ENCODE measurements at regions not wholly inside any gene's neighbourhood (a gene's known extent, or its start where the extent isn't known, plus 50 kb on each side); places are given as distances from the start of the nearest gene placed in this dataset.

DNA sequence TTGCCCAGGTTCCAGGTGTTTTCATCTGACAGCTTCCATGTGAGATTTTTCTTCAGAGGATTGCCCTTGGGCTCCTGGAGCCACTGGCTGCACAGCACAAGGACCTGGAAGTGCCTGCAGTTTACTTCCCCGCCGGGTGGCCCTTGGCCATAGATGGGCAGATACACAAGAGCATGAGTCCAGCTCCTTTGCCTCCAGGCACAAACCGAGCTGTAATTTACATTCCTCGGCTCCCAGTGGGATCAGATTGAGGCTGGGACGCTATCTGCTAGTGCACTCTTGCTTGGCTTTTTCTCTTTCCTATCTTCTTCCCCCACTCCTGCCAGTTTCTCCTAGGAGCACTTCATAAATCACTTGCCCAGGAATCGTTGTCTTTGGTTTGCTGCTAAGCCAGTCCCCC lies 85.4 kb upstream of the RALY start:
- Mint-ChIP-seq H3K27me3 (peaks cover 49% of the 10 kb centered on the region), H3K27ac (peak overlapping the region in 1 of 3 donors; percentile 52), H3K4me3 (no peak overlapping the region), H3K4me1 (no peaks in the 10 kb centered on the region), H3K9me3 (peaks cover 0 to 2% (median 0%) of the 10 kb centered on the region in 7 donors), H3K36me3 (no peaks in the 10 kb centered on the region)
- DNase-seq (no peak), ATAC-seq (ENCODE audit: low read depth in 2 of 2) (no peak)
- Histone ChIP-seq H3K9me3 (ENCODE audit: control insufficient read depth in 2 of 2, low read length in 2 of 2) (no peaks in the 10 kb centered on the region), H3K36me3 (ENCODE audit: control insufficient read depth, insufficient read depth, low read length) (no peaks in the 10 kb centered on the region), H3K27me3 (ENCODE audit: control insufficient read depth, insufficient read depth, low read length) (no peaks in the 10 kb centered on the region), H3K4me1 (ENCODE audit: control insufficient read depth, insufficient read depth, low read length, poor library complexity, severe bottlenecking) (no peaks in the 10 kb centered on the region), H3K27ac (ENCODE audit: insufficient read depth, low read length, poor library complexity, severe bottlenecking) (no peak overlapping the region), H3K4me3 (ENCODE audit: low read depth, low read length) (no peak overlapping the region)

DNA sequence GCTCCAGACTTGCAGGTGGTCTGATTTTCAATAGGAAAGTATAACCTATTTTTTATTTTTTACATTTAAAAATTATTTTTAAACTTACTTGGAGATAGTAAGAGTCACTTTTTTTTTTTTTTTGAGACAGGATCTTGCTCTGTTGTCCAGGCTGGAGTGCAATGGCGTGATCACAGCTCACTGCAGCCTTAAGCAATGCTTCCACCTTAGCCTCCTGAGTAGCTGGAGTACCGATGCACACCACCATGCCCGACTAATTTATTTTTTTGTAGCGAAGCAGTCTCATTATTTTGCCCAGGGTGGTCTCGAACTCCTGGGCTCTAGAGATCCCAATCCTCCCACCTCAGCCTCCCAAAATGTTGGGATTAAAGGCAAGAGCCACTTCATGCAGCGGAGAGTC lies 84.8 kb upstream of the RALY start:
- H3K27me3 ChIP-seq (ENCODE audit: control insufficient read depth, insufficient read depth, low read length), result no peaks in the 10 kb centered on the region
- Mint-ChIP-seq H3K27me3 (peaks cover 52% of the 10 kb centered on the region), H3K4me3 (no peak overlapping the region), H3K27ac (peak overlapping the region in 1 of 3 donors; percentile 52), H3K36me3 (no peaks in the 10 kb centered on the region), H3K4me1 (no peaks in the 10 kb centered on the region), H3K9me3 (peaks cover 0 to 2% (median 0%) of the 10 kb centered on the region in 7 donors)
- DNase-seq, result no peak
- no peaks in the 10 kb centered on the region for H3K4me1 ChIP-seq (ENCODE audit: control insufficient read depth, insufficient read depth, low read length, poor library complexity, severe bottlenecking)
- H3K36me3 ChIP-seq (ENCODE audit: control insufficient read depth, insufficient read depth, low read length), result no peaks in the 10 kb centered on the region
- ATAC-seq (ENCODE audit: low read depth in 2 of 2), result no peak
- H3K27ac ChIP-seq (ENCODE audit: insufficient read depth, low read length, poor library complexity, severe bottlenecking), result no peak overlapping the region
- H3K4me3 ChIP-seq (ENCODE audit: low read depth, low read length), result no peak overlapping the region
- no peaks in the 10 kb centered on the region for H3K9me3 ChIP-seq (ENCODE audit: control insufficient read depth in 2 of 2, low read length in 2 of 2)

DNA sequence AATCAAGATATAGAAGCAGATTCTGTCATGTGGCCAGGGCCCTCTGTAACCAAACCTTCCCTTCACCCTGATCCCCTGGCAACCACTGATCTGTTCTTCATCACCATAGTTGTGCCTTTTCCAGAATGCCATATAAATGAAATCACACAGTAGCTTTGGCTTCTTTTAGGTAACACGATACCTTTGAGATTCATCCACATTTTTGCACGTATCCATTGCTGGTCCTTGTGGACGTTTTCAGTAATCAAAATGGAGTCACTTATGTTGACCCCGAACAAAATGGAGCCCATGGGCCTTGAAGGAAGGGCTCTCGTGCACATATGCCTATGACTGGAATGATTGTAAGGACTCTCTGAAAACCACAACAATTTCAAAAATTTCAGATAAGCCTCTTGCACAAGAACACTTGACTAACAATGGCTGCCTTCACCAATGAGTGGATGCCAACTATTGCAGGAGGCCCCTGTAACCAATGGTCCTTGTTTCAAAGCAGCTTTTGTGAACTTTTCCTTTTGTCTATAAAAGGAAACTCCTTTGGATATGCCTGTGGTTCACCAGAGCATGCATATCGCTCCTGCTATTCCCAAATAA lies 84.3 kb upstream of the RALY start:
- Histone ChIP-seq H3K27ac (ENCODE audit: insufficient read depth, low read length, poor library complexity, severe bottlenecking) (no peak overlapping the region), H3K9me3 (ENCODE audit: control insufficient read depth in 2 of 2, low read length in 2 of 2) (no peaks in the 10 kb centered on the region), H3K4me3 (ENCODE audit: low read depth, low read length) (no peak overlapping the region), H3K36me3 (ENCODE audit: control insufficient read depth, insufficient read depth, low read length) (no peaks in the 10 kb centered on the region), H3K4me1 (ENCODE audit: control insufficient read depth, insufficient read depth, low read length, poor library complexity, severe bottlenecking) (no peaks in the 10 kb centered on the region), H3K27me3 (ENCODE audit: control insufficient read depth, insufficient read depth, low read length) (no peaks in the 10 kb centered on the region)
- DNase-seq (no peak), ATAC-seq (ENCODE audit: low read depth in 2 of 2) (no peak)
- no peaks in the 10 kb centered on the region for H3K36me3 Mint-ChIP-seq
- peaks cover 0 to 2% (median 0%) of the 10 kb centered on the region in 7 donors for H3K9me3 Mint-ChIP-seq
- no peak overlapping the region for H3K4me3 Mint-ChIP-seq
- no peaks in the 10 kb centered on the region for H3K4me1 Mint-ChIP-seq
- peaks cover 53% of the 10 kb centered on the region for H3K27me3 Mint-ChIP-seq
- no peak overlapping the region for H3K27ac Mint-ChIP-seq

DNA sequence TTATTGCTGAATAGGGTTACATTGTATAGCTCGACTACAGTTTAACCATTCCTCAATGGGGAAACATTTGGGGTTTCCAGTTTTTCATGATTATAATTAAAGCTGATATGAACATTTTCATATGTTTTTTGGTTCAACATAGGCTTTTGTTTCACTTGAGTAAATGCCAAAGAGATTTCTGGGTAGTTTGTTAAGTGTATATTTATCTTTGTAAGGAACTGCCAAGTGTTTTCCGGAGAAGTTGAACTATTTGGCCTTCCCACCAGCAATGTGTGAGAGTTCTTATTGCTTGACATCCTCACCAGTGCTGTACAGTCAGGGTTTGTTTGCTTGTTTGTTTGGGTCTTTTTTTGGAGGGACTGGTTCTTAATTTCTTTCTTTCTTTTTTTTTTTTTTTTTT lies 83.7 kb upstream of the RALY start:
- ATAC-seq (ENCODE audit: low read depth in 2 of 2), result no peak

DNA sequence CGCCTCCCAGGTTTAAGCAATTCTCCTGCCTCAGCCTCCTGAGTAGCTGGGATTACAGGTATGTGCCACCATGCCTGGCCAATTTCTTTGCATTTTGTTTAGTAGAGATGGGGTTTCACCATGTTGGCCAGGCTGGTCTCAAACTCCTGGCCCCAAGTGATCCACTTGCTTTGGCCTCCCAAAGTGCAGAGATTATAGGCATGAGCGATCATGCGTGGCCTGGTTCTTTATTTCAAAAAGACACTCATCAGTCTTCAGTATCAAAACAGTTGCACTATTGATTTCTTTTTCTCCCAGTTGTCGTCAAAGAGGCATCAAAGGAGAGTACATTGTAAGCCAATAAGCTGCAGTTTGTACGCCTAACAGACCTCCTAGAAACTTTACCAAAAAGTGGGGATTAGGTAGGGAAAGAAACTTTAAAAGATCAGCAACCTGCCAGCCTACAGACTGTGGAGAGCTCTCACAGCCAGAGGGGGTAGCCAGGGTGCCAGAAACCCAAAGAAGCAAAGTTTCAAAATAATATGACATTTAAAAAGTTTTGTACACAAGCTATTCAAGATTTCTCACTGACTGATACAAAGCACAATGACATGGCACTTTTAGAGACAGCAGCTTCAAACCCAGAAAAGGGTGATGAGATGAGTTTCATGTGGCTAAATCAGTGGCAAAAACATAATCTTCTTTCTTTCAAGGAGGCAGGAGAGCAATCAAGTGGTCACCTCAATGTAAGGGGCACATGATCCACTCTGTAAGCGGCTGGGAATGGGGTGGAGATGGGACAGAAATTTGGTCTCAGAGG lies 83.0 kb upstream of the RALY start:
- H3K9me3 ChIP-seq (ENCODE audit: control insufficient read depth in 2 of 2, low read length in 2 of 2), result no peaks in the 10 kb centered on the region
- H3K36me3 Mint-ChIP-seq, result no peaks in the 10 kb centered on the region
- H3K27me3 Mint-ChIP-seq, result peaks cover 47% of the 10 kb centered on the region
- H3K9me3 Mint-ChIP-seq, result peaks cover 0 to 2% (median 0%) of the 10 kb centered on the region in 7 donors
- H3K4me1 Mint-ChIP-seq, result peaks cover 0 to 9% (median 4%) of the 10 kb centered on the region in 4 donors
- H3K27me3 ChIP-seq (ENCODE audit: control insufficient read depth, insufficient read depth, low read length), result no peaks in the 10 kb centered on the region
- H3K4me1 ChIP-seq (ENCODE audit: control insufficient read depth, insufficient read depth, low read length, poor library complexity, severe bottlenecking), result no peaks in the 10 kb centered on the region
- no peak overlapping the region for H3K27ac ChIP-seq (ENCODE audit: insufficient read depth, low read length, poor library complexity, severe bottlenecking)
- H3K4me3 ChIP-seq (ENCODE audit: low read depth, low read length), result no peak overlapping the region
- H3K36me3 ChIP-seq (ENCODE audit: control insufficient read depth, insufficient read depth, low read length), result no peaks in the 10 kb centered on the region
- ATAC-seq (ENCODE audit: low read depth in 2 of 2) (no peak), DNase-seq (no peak)
- H3K27ac Mint-ChIP-seq, result no peak overlapping the region
- H3K4me3 Mint-ChIP-seq, result no peak overlapping the region

More for the DNA sequence above, 83.7 kb upstream of the RALY start:
- Mint-ChIP-seq H3K4me3 (no peak overlapping the region), H3K9me3 (peaks cover 0 to 2% (median 0%) of the 10 kb centered on the region in 7 donors), H3K27me3 (peaks cover 53% of the 10 kb centered on the region), H3K4me1 (peaks cover 0 to 5% (median 2%) of the 10 kb centered on the region in 4 donors), H3K36me3 (no peaks in the 10 kb centered on the region), H3K27ac (no peak overlapping the region)
- Histone ChIP-seq H3K4me1 (ENCODE audit: control insufficient read depth, insufficient read depth, low read length, poor library complexity, severe bottlenecking) (no peaks in the 10 kb centered on the region), H3K27me3 (ENCODE audit: control insufficient read depth, insufficient read depth, low read length) (no peaks in the 10 kb centered on the region), H3K36me3 (ENCODE audit: control insufficient read depth, insufficient read depth, low read length) (no peaks in the 10 kb centered on the region), H3K4me3 (ENCODE audit: low read depth, low read length) (no peak overlapping the region), H3K9me3 (ENCODE audit: control insufficient read depth in 2 of 2, low read length in 2 of 2) (no peaks in the 10 kb centered on the region), H3K27ac (ENCODE audit: insufficient read depth, low read length, poor library complexity, severe bottlenecking) (no peak overlapping the region)
- no peak for DNase-seq

DNA sequence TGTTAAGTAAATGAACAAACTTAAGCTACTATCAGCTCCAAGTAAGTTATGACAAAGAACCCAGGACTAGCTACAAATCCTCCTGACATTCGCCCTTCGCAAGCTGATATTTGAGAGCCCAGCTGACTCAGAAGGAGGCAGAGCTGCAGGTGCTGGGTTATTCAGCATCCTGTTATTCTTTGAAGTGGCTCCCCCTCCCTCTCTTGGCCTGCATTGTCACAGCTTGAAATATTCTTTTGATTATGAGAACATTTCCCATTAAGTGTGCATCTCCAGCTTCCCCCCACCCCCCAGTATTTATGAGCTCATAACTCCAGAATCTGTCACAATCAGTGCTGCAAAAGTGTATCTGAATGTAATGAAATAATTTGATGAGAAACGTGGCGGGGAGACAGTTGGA lies 78.8 kb upstream of the RALY start:
- Histone ChIP-seq H3K27ac (ENCODE audit: insufficient read depth, low read length, poor library complexity, severe bottlenecking) (no peak overlapping the region), H3K4me1 (ENCODE audit: control insufficient read depth, insufficient read depth, low read length, poor library complexity, severe bottlenecking) (no peaks in the 10 kb centered on the region), H3K27me3 (ENCODE audit: control insufficient read depth, insufficient read depth, low read length) (no peaks in the 10 kb centered on the region), H3K4me3 (ENCODE audit: low read depth, low read length) (no peak overlapping the region), H3K36me3 (ENCODE audit: control insufficient read depth, insufficient read depth, low read length) (no peaks in the 10 kb centered on the region), H3K9me3 (ENCODE audit: control insufficient read depth in 2 of 2, low read length in 2 of 2) (no peaks in the 10 kb centered on the region)
- no peaks in the 10 kb centered on the region for H3K36me3 Mint-ChIP-seq
- ATAC-seq (ENCODE audit: low read depth in 2 of 2) (peak; percentile 79 to 90), DNase-seq (peak in 2 of 3 donors; percentile 38 to 88)
- H3K27me3 Mint-ChIP-seq, result peaks cover 25% of the 10 kb centered on the region
- H3K4me1 Mint-ChIP-seq, result peaks cover 0 to 15% (median 4%) of the 10 kb centered on the region in 4 donors
- H3K27ac Mint-ChIP-seq, result no peak overlapping the region
- no peak overlapping the region for H3K4me3 Mint-ChIP-seq
- H3K9me3 Mint-ChIP-seq, result no peaks in the 10 kb centered on the region

DNA sequence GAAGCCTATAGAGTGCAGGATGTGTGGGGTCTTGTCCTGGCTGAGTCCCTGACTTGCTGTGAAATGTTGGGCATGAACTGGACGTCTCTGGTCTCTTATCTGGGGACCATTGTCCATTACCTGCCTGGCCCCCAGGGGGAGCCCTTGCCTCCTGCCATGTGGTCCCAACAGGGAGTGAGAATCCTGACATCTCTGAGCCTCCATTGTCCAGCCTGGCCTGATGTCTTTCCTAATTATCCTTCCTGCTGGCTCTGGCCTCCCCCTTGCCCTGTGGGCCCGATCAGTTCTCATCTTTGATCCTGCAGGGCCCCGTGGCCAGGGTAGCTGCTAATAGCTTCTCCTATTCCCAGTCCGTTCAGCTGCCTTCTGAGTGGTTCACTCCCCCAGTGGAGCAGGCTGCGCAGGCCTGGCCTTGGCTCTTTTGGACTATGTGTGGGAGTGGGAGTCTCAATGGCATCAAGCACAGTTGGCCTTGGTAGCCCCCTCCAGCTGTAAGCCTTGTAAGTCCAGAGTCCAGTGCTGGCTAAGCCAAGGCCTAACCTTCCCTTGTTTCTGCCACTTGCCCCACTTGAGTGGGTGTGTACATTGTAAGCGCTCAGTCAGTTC lies 77.9 kb upstream of the RALY start:
- Mint-ChIP-seq H3K27ac (peak overlapping the region in 1 of 3 donors; percentile 48), H3K36me3 (no peaks in the 10 kb centered on the region), H3K27me3 (peaks cover 20% of the 10 kb centered on the region), H3K9me3 (no peaks in the 10 kb centered on the region), H3K4me3 (no peak overlapping the region), H3K4me1 (peaks cover 0 to 15% (median 4%) of the 10 kb centered on the region in 4 donors)
- H3K9me3 ChIP-seq (ENCODE audit: control insufficient read depth in 2 of 2, low read length in 2 of 2), result no peaks in the 10 kb centered on the region
- H3K27ac ChIP-seq (ENCODE audit: insufficient read depth, low read length, poor library complexity, severe bottlenecking), result no peak overlapping the region
- H3K36me3 ChIP-seq (ENCODE audit: control insufficient read depth, insufficient read depth, low read length), result no peaks in the 10 kb centered on the region
- H3K27me3 ChIP-seq (ENCODE audit: control insufficient read depth, insufficient read depth, low read length), result no peaks in the 10 kb centered on the region
- ATAC-seq (ENCODE audit: low read depth in 2 of 2) (peak in 1 of 2 donors; percentile 57), DNase-seq (peak; percentile 36 to 45 (median 39))
- no peak overlapping the region for H3K4me3 ChIP-seq (ENCODE audit: low read depth, low read length)
- no peaks in the 10 kb centered on the region for H3K4me1 ChIP-seq (ENCODE audit: control insufficient read depth, insufficient read depth, low read length, poor library complexity, severe bottlenecking)

Measured in CD4-positive, CD25-positive, alpha-beta regulatory T cell (primary cell).